ENCODE measurements at regions not wholly inside any gene's neighbourhood (a gene's known extent, or its start where the extent isn't known, plus 50 kb on each side); places are given as distances from the start of the nearest gene placed in this dataset.
"Not testable (repeated sequence)": the region's sequence is repeated elsewhere in the genome, so short reads cannot be mapped to it uniquely, and the experiment has no call there.

GRCh38 chr10:81644485-81644884, 230.5 kb upstream of the NRG3 start:
- H3K79me1 ChIP-seq (ENCODE audit: low read depth, low read length); H3K4me2 ChIP-seq (ENCODE audit: insufficient read depth in 1 of 2, low read depth in 2 of 2, low read length in 2 of 2); H2BK5ac ChIP-seq (ENCODE audit: low read depth, low read length); H3K23me2 ChIP-seq (ENCODE audit: low read depth, low read length); FAIRE-seq; H2BK20ac ChIP-seq (ENCODE audit: low read length); H3K9ac ChIP-seq (replicated peaks in 1 of 4; ENCODE audit: extremely low read depth in 1 of 4, low read depth in 3 of 4, low read length in 3 of 4); H2AK5ac ChIP-seq (ENCODE audit: low read depth, low read length); H3K23ac ChIP-seq (ENCODE audit: insufficient read length); H3K27ac ChIP-seq (ENCODE audit: low read depth, low read length); H2BK12ac ChIP-seq (ENCODE audit: low read depth, low read length); H3K27me3 ChIP-seq (replicated peaks in 1 of 4; ENCODE audit: control insufficient read depth in 3 of 4, extremely low read depth in 1 of 4, insufficient read depth in 3 of 4, low read length in 3 of 4); H3K18ac ChIP-seq (ENCODE audit: extremely low read depth, low read length); DNase-seq (ENCODE audit: low read depth in 1 of 2, low spot score in 2 of 2); H3K4me1 ChIP-seq (replicated peaks in 1 of 4; ENCODE audit: control insufficient read depth in 3 of 4, insufficient read depth in 4 of 4, low read length in 3 of 4); H4K5ac ChIP-seq (ENCODE audit: insufficient read length, low read depth, low read length); H3K4ac ChIP-seq (replicated peaks; ENCODE audit: insufficient read length, low read depth, low read length); H4K8ac ChIP-seq (ENCODE audit: extremely low read depth, insufficient read depth, low read length); H4K20me1 ChIP-seq (replicated peaks in 1 of 2; ENCODE audit: control insufficient read depth in 1 of 2, insufficient read depth in 2 of 2, low read length in 2 of 2); H3K79me2 ChIP-seq (ENCODE audit: control insufficient read depth in 1 of 2, insufficient read depth in 2 of 2, low read length in 2 of 2); H3K14ac ChIP-seq (ENCODE audit: insufficient read length); H4K91ac ChIP-seq (replicated peaks; ENCODE audit: insufficient read length, low read length); H3K4me3 ChIP-seq (ENCODE audit: extremely low read depth in 1 of 4, insufficient read depth in 2 of 4, low read depth in 3 of 4, low read length in 4 of 4); H2BK120ac ChIP-seq (replicated peaks; ENCODE audit: low read depth, low read length); H2BK15ac ChIP-seq (ENCODE audit: low read length); H3K36me3 ChIP-seq (ENCODE audit: control insufficient read depth in 2 of 4, insufficient read depth in 4 of 4, low read length in 3 of 4); H3K56ac ChIP-seq (replicated peaks; ENCODE audit: insufficient read length, low read depth, low read length); H3K9me3 ChIP-seq (ENCODE audit: insufficient read depth in 2 of 2, low read depth in 1 of 2, low read length in 1 of 2): not testable (repeated sequence)
- ChIA-PET POLR2A (ENCODE audit: partially characterized antibody) (interaction anchor here (0.6 kb wide), 1 partner anchor 147 kb away, joined by 3 read pairs; no protein-coding TSS in a partner anchor), CTCF (ENCODE audit: partially characterized antibody) (interaction anchor here (0.6 kb wide), 1 partner anchor 602 kb away, joined by 3 read pairs; no protein-coding TSS in a partner anchor)
- 89% methylated on average over 7 of the region's 7 CpGs; no CpG with 5 or more reads in 1 of the 2 experiments for WGBS, 2 experiments (ENCODE audit: extremely low coverage in 1 of 2, insufficient coverage in 1 of 2, insufficient read length in 1 of 2, insufficient replicate concordance in 2 of 2, low coverage in 1 of 2, low lambda C conversion rate in 2 of 2, missing lambda C conversion rate in 1 of 2)
- peak overlapping the region; percentile 44; the same call in 1 of the 2 replicates for H2AFZ ChIP-seq (ENCODE audit: low read length)
